Astrocyte (in vitro differentiated cells and primary cell): ENCODE measurements at regions not wholly inside any gene's neighbourhood (a gene's known extent, or its start where the extent isn't known, plus 50 kb on each side); places are given as distances from the start of the nearest gene placed in this dataset.

Source experiments
- CTCF ChIP-seq: IDR thresholded peaks from 2 replicates; pipeline ENCODE4 v1.5.1; 2011; ENCODE audit warnings: low read depth, mild to moderate bottlenecking, inconsistent platforms, low read length, moderate library complexity; ENCODE audit not compliant: insufficient read depth
- EZH2 ChIP-seq: IDR thresholded peaks from 2 replicates; pipeline ENCODE4 v1.6.1; 2012; ENCODE audit warnings: mild to moderate bottlenecking, low read length, inconsistent platforms; ENCODE audit not compliant: insufficient read depth

- peak; percentile 14 for TF ChIP-seq CTCF
- TF ChIP-seq EZH2, result no peak
Measured at GRCh38 chr2:129253461-129253812, 726.0 kb upstream of the RAB6C start.
